HEK293 (cell line): ENCODE measurements at regions not wholly inside any gene's neighbourhood (a gene's known extent, or its start where the extent isn't known, plus 50 kb on each side); places are given as distances from the start of the nearest gene placed in this dataset.

Experiments used
- CTCF ChIA-PET: fragments of 350-600 bp; formaldehyde crosslinking; extraction: SDS; loops from one replicate; lab custom pipeline; 2021; ENCODE audit warnings: antibody characterized with exemption; lab: Yijun Ruan, JAX
- POLR2A ChIA-PET: fragments of 300-600 bp; formaldehyde crosslinking; extraction: SDS; loops from one replicate; lab custom pipeline; 2020; ENCODE audit warnings: antibody characterized with exemption, inconsistent platforms; lab: Yijun Ruan, JAX
- H3K27ac ChIP-seq: fragments of 200-500 bp; sonication (Bioruptor generic); 2 replicates; pipeline ENCODE4 v1.5.1; 2014; ENCODE audit warnings: low read depth, low read length, control low read depth, inconsistent platforms; ENCODE audit errors: extremely low read depth
- H3K36me3 ChIP-seq, 2 experiments: fragments of 200-500 bp in 1 of 2; sonication (Bioruptor generic) in 1 of 2; 1 replicate in 1 of 2; 2 replicates in 1 of 2; pipeline ENCODE4 v1.5.1; 2014 to 2017; ENCODE audit warnings: inconsistent platforms in 2 of 2, low read length in 2 of 2; ENCODE audit not compliant: control insufficient read depth in 2 of 2, insufficient read depth in 1 of 2
- H3K4me1 ChIP-seq: fragments of 200-500 bp; sonication (Bioruptor generic); 2 replicates; pipeline ENCODE4 v1.5.1; 2014; ENCODE audit warnings: mild to moderate bottlenecking, low read length, inconsistent platforms; ENCODE audit not compliant: control insufficient read depth, insufficient read depth
- H3K4me3 ChIP-seq: 2 replicates; pipeline ENCODE4 v1.5.1; 2011; ENCODE audit warnings: low read depth, mild to moderate bottlenecking, control low read depth, low read length, moderate library complexity
- H3K9me3 ChIP-seq: fragments of 200-500 bp; sonication (Bioruptor generic); 2 replicates; pipeline ENCODE4 v1.5.1; 2014; ENCODE audit warnings: low read depth, low read length, inconsistent platforms; ENCODE audit not compliant: control insufficient read depth, insufficient read depth
- IKZF3 ChIP-seq: fragments of 450-650 bp; IDR thresholded peaks from 2 replicates; pipeline ENCODE4 v1.5.0; 2018; ENCODE audit warnings: missing biosample characterization, mild to moderate bottlenecking, missing genetic modification characterization, moderate library complexity
- KLF16 ChIP-seq: fragments of 450-650 bp; formaldehyde crosslinking; IDR thresholded peaks from 2 replicates; pipeline ENCODE4 v1.5.1; 2017; ENCODE audit warnings: missing biosample characterization, missing genetic modification characterization
- MZF1 ChIP-seq: fragments of 450-650 bp; formaldehyde crosslinking; IDR thresholded peaks from 2 replicates; pipeline ENCODE4 v1.5.1; 2017; ENCODE audit warnings: missing biosample characterization, missing genetic modification characterization, borderline replicate concordance
- SP7 ChIP-seq: fragments of 450-650 bp; formaldehyde crosslinking; IDR thresholded peaks from 2 replicates; pipeline ENCODE4 v1.5.1; 2016; ENCODE audit warnings: missing biosample characterization, missing genetic modification characterization
- TCF7L2 ChIP-seq: IDR thresholded peaks from 2 replicates; pipeline ENCODE4 v1.6.1; 2011; ENCODE audit warnings: low read depth, mild to moderate bottlenecking, inconsistent platforms, low read length, moderate library complexity, borderline replicate concordance
- TRIM28 ChIP-seq: IDR thresholded peaks from 2 replicates; pipeline ENCODE4 v1.6.1; 2011; ENCODE audit warnings: low read length, control low read depth, borderline replicate concordance
- ZBTB10 ChIP-seq: fragments of 450-650 bp; formaldehyde crosslinking; IDR thresholded peaks from 2 replicates; pipeline ENCODE4 v1.5.1; 2016; ENCODE audit warnings: missing biosample characterization, missing genetic modification characterization
- ZBTB21 ChIP-seq: fragments of 450-650 bp; formaldehyde crosslinking; IDR thresholded peaks from 2 replicates; pipeline ENCODE4 v1.5.1; 2017; ENCODE audit warnings: missing biosample characterization, missing genetic modification characterization
- ZNF157 ChIP-seq: fragments of 450-650 bp; formaldehyde crosslinking; IDR thresholded peaks from 2 replicates; pipeline ENCODE4 v1.5.1; 2016; ENCODE audit warnings: missing biosample characterization, missing genetic modification characterization
- ZNF239 ChIP-seq: fragments of 450-650 bp; formaldehyde crosslinking; IDR thresholded peaks from 2 replicates; pipeline ENCODE4 v1.5.1; 2016; ENCODE audit warnings: missing biosample characterization, missing genetic modification characterization
- ZNF248 ChIP-seq: fragments of 450-650 bp; formaldehyde crosslinking; IDR thresholded peaks from 2 replicates; pipeline ENCODE4 v1.5.1; 2017; ENCODE audit warnings: missing biosample characterization, missing genetic modification characterization
- ZNF350 ChIP-seq: fragments of 450-650 bp; formaldehyde crosslinking; IDR thresholded peaks from 2 replicates; pipeline ENCODE4 v1.5.0; 2017; ENCODE audit warnings: missing biosample characterization, mild to moderate bottlenecking, missing genetic modification characterization
- ZNF404 ChIP-seq: fragments of 450-650 bp; formaldehyde crosslinking; IDR thresholded peaks from 2 replicates; pipeline ENCODE4 v1.5.1; 2017; ENCODE audit warnings: missing biosample characterization, missing genetic modification characterization
- ZNF513 ChIP-seq: fragments of 450-650 bp; IDR thresholded peaks from 2 replicates; pipeline ENCODE4 v1.5.1; 2018; ENCODE audit warnings: missing biosample characterization, missing genetic modification characterization
- ZNF529 ChIP-seq: fragments of 450-650 bp; formaldehyde crosslinking; IDR thresholded peaks from 2 replicates; pipeline ENCODE4 v1.5.1; 2017; ENCODE audit warnings: missing genetic modification characterization, missing biosample characterization; ENCODE audit not compliant: insufficient replicate concordance
- ZNF548 ChIP-seq: fragments of 450-650 bp; formaldehyde crosslinking; IDR thresholded peaks from 2 replicates; pipeline ENCODE4 v1.5.1; 2016; ENCODE audit warnings: missing biosample characterization, missing genetic modification characterization
- ZNF610 ChIP-seq: fragments of 450-650 bp; formaldehyde crosslinking; IDR thresholded peaks from 2 replicates; pipeline ENCODE4 v1.5.1; 2016; ENCODE audit warnings: missing biosample characterization, missing genetic modification characterization, borderline replicate concordance
- ZNF701 ChIP-seq: fragments of 450-650 bp; formaldehyde crosslinking; IDR thresholded peaks from 2 replicates; pipeline ENCODE4 v1.5.1; 2016; ENCODE audit warnings: missing biosample characterization, missing genetic modification characterization
- ZNF76 ChIP-seq: fragments of 450-650 bp; formaldehyde crosslinking; IDR thresholded peaks from 2 replicates; pipeline ENCODE4; 2016; ENCODE audit warnings: low read depth, missing biosample characterization, missing genetic modification characterization, borderline replicate concordance
- ZNF785 ChIP-seq: fragments of 450-650 bp; formaldehyde crosslinking; IDR thresholded peaks from 2 replicates; pipeline ENCODE4 v1.5.1; 2016; ENCODE audit warnings: missing biosample characterization, missing genetic modification characterization
- ZSCAN16 ChIP-seq: fragments of 450-650 bp; formaldehyde crosslinking; IDR thresholded peaks from 2 replicates; pipeline ENCODE4 v1.5.1; 2016; ENCODE audit warnings: missing biosample characterization, missing genetic modification characterization
- TF ChIP-seq, protein P1 (sequence below): fragments of 450-650 bp; formaldehyde crosslinking; IDR thresholded peaks from 2 replicates; pipeline ENCODE4 v1.5.1; 2016; ENCODE audit warnings: missing biosample characterization, missing genetic modification characterization
- TF ChIP-seq, protein P2 (sequence below): fragments of 450-650 bp; formaldehyde crosslinking; IDR thresholded peaks from 2 replicates; pipeline ENCODE4 v1.5.1; 2016; ENCODE audit warnings: missing biosample characterization, missing genetic modification characterization

GRCh38 chr6:8172530-8172929, 70.2 kb upstream of the EEF1E1 start:
- CTCF ChIA-PET, result interaction anchor here (0.6 to 3.5 kb wide), 7 partner anchors 10 to 327 kb away, joined by 3 to 24 read pairs (median 4); no protein-coding TSS in a partner anchor
- H3K36me3 ChIP-seq, result no peaks in the 10 kb centered on the region
- no peak overlapping the region for H3K27ac ChIP-seq
- H3K9me3 ChIP-seq, result no peaks in the 10 kb centered on the region
- TF ChIP-seq ZNF248, result no peak
- POLR2A ChIA-PET, result no interaction called here
- no peaks in the 10 kb centered on the region for H3K4me1 ChIP-seq
- no peak overlapping the region for H3K4me3 ChIP-seq

GRCh38 chr6:8170754-8171153, 68.4 kb upstream of the EEF1E1 start:
- CTCF ChIA-PET, result interaction anchor here (0.8 to 1.9 kb wide), 4 partner anchors 12 to 48 kb away, joined by 3 to 13 read pairs (median 4); no protein-coding TSS in a partner anchor
- H3K9me3 ChIP-seq, result no peaks in the 10 kb centered on the region
- TF ChIP-seq, protein P1, sequence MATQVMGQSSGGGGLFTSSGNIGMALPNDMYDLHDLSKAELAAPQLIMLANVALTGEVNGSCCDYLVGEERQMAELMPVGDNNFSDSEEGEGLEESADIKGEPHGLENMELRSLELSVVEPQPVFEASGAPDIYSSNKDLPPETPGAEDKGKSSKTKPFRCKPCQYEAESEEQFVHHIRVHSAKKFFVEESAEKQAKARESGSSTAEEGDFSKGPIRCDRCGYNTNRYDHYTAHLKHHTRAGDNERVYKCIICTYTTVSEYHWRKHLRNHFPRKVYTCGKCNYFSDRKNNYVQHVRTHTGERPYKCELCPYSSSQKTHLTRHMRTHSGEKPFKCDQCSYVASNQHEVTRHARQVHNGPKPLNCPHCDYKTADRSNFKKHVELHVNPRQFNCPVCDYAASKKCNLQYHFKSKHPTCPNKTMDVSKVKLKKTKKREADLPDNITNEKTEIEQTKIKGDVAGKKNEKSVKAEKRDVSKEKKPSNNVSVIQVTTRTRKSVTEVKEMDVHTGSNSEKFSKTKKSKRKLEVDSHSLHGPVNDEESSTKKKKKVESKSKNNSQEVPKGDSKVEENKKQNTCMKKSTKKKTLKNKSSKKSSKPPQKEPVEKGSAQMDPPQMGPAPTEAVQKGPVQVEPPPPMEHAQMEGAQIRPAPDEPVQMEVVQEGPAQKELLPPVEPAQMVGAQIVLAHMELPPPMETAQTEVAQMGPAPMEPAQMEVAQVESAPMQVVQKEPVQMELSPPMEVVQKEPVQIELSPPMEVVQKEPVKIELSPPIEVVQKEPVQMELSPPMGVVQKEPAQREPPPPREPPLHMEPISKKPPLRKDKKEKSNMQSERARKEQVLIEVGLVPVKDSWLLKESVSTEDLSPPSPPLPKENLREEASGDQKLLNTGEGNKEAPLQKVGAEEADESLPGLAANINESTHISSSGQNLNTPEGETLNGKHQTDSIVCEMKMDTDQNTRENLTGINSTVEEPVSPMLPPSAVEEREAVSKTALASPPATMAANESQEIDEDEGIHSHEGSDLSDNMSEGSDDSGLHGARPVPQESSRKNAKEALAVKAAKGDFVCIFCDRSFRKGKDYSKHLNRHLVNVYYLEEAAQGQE (tag by site-specific recombination), result no peak
- TF ChIP-seq ZNF157 (tag by site-specific recombination), result no peak
- no peak for TF ChIP-seq ZNF239 (tag by site-specific recombination)
- TF ChIP-seq ZNF548 (tag by site-specific recombination), result no peak
- TF ChIP-seq ZNF513, result no peak
- TF ChIP-seq IKZF3 (tag by site-specific recombination), result no peak
- no peak for TF ChIP-seq TRIM28
- no peak for TF ChIP-seq ZBTB21
- TF ChIP-seq ZNF610 (tag by site-specific recombination), result no peak
- no peak for TF ChIP-seq ZNF701 (tag by site-specific recombination)
- TF ChIP-seq, protein P2, sequence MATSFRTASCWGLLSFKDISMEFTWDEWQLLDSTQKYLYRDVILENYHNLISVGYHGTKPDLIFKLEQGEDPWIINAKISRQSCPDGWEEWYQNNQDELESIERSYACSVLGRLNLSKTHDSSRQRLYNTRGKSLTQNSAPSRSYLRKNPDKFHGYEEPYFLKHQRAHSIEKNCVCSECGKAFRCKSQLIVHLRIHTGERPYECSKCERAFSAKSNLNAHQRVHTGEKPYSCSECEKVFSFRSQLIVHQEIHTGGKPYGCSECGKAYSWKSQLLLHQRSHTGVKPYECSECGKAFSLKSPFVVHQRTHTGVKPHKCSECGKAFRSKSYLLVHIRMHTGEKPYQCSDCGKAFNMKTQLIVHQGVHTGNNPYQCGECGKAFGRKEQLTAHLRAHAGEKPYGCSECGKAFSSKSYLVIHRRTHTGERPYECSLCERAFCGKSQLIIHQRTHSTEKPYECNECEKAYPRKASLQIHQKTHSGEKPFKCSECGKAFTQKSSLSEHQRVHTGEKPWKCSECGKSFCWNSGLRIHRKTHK, result no peak
- TF ChIP-seq ZNF785 (tag by site-specific recombination), result no peak
- no peak for TF ChIP-seq KLF16 (tag by site-specific recombination)
- no peak for TF ChIP-seq ZNF350
- no peak for TF ChIP-seq MZF1
- POLR2A ChIA-PET, result no interaction called here
- no peak overlapping the region for H3K4me3 ChIP-seq
- H3K27ac ChIP-seq, result no peak overlapping the region
- no peaks in the 10 kb centered on the region for H3K4me1 ChIP-seq
- no peaks in the 10 kb centered on the region for H3K36me3 ChIP-seq

GRCh38 chr6:8170245-8170644, 67.9 kb upstream of the EEF1E1 start:
- H3K27ac ChIP-seq, result no peak overlapping the region
- H3K4me1 ChIP-seq, result no peaks in the 10 kb centered on the region
- H3K9me3 ChIP-seq, result no peaks in the 10 kb centered on the region
- no peak overlapping the region for H3K4me3 ChIP-seq
- H3K36me3 ChIP-seq, result no peaks in the 10 kb centered on the region
- POLR2A ChIA-PET, result no interaction called here
- CTCF ChIA-PET, result interaction anchor here (0.8 to 1.9 kb wide), 4 partner anchors 12 to 48 kb away, joined by 3 to 13 read pairs (median 4); no protein-coding TSS in a partner anchor
- TF ChIP-seq TCF7L2 (no peak), ZSCAN16 (tag by site-specific recombination) (no peak), SP7 (tag by site-specific recombination) (no peak), ZNF404 (tag by site-specific recombination) (no peak), ZBTB10 (tag by site-specific recombination) (no peak), ZNF76 (tag by site-specific recombination) (no peak), ZNF529 (tag by site-specific recombination) (no peak)
